Small intestine (tissue), 7 donors: ENCODE measurements at regions not wholly inside any gene's neighbourhood (a gene's known extent, or its start where the extent isn't known, plus 50 kb on each side); places are given as distances from the start of the nearest gene placed in this dataset.

ENCODE experiments used
- DNase-seq, 2 donors: peaks; one replicate each; pipeline versions ENCODE4 v3.0.0 to v3.0.0-alpha.2; 2013
- FAIRE-seq: peaks from 2 replicates; lab custom pipeline; 2012; peaks lifted over from hg19 to GRCh38; lab: Jason Lieb, UNC
- H3K27ac ChIP-seq, 3 donors: one replicate each; pipeline ENCODE4 v1.5.1; 2013; ENCODE audit warnings: low read length in 2 of 3, mild to moderate bottlenecking in 2 of 3, control low read depth in 1 of 3, inconsistent platforms in 1 of 3, low read depth in 1 of 3, moderate library complexity in 1 of 3
- H3K27me3 ChIP-seq, 3 donors: one replicate each; pipeline ENCODE4 v1.6.1; 2013; ENCODE audit warnings: low read length in 3 of 3, inconsistent platforms in 1 of 3; ENCODE audit not compliant: control insufficient read depth in 3 of 3, insufficient read depth in 3 of 3
- H3K36me3 ChIP-seq, 3 donors: one replicate each; pipeline ENCODE4 v1.6.1; 2013; ENCODE audit warnings: low read length in 3 of 3, inconsistent platforms in 1 of 3, low read depth in 1 of 3, mild to moderate bottlenecking in 1 of 3, moderate library complexity in 1 of 3; ENCODE audit not compliant: control insufficient read depth in 3 of 3, insufficient read depth in 2 of 3
- H3K4me1 ChIP-seq, 3 donors: one replicate each; pipeline ENCODE4 v1.6.1; 2013; ENCODE audit warnings: low read length in 2 of 3, inconsistent platforms in 1 of 3, low read depth in 1 of 3, mild to moderate bottlenecking in 1 of 3, moderate library complexity in 1 of 3; ENCODE audit not compliant: control insufficient read depth in 3 of 3, insufficient read depth in 2 of 3
- H3K4me3 ChIP-seq, 3 donors: one replicate each; pipeline ENCODE4 v1.5.1; 2013; ENCODE audit warnings: low read length in 3 of 3, control low read depth in 1 of 3, inconsistent platforms in 1 of 3, low read depth in 1 of 3, mild to moderate bottlenecking in 1 of 3, moderate library complexity in 1 of 3
- H3K9me3 ChIP-seq, 2 donors: one replicate each; pipeline ENCODE4 v1.6.1; 2013; ENCODE audit warnings: low read depth in 1 of 2, low read length in 1 of 2; ENCODE audit not compliant: control insufficient read depth in 2 of 2, insufficient read depth in 1 of 2
- WGBS, 3 donors: extraction: QIAGEN DNeasy Blood & Tissue Kit; methylation state at CpG; one replicate each; pipeline ENCODE4 v1.1.7; 2013; 5-methylcytosine and 5-hydroxymethylcytosine counted together
- donor health status: healthy with polysubstance abuse.
- donor health status: control.
- donor health status: control.
- donor health status: Bipolar disorder and iron deficiency.
- donor health status: healthy.

- Histone ChIP-seq H3K36me3 (no peaks in the 10 kb centered on the region), H3K9me3 (no peaks in the 10 kb centered on the region)
- 59 to 67% (median 65%) methylated on average over 5 of the region's 5 CpGs for WGBS, 3 donors
Measured at GRCh38 chr14:38419579-38419978, 163.7 kb upstream of the CLEC14A start.

GRCh38 chr14:38412654-38413053, 156.8 kb upstream of the CLEC14A start:
- Histone ChIP-seq H3K36me3 (no peaks in the 10 kb centered on the region), H3K27ac (no peak overlapping the region), H3K27me3 (no peaks in the 10 kb centered on the region), H3K9me3 (no peaks in the 10 kb centered on the region), H3K4me1 (no peaks in the 10 kb centered on the region), H3K4me3 (no peak overlapping the region)
- 86 to 94% (median 89%) methylated on average over 8 of the region's 8 CpGs for WGBS, 3 donors
- no peak for FAIRE-seq
- DNase-seq = no peak

More at GRCh38 chr14:38419579-38419978, 163.7 kb upstream of the CLEC14A start:
- Histone ChIP-seq H3K4me1 (no peaks in the 10 kb centered on the region), H3K4me3 (no peak overlapping the region), H3K27me3 (no peaks in the 10 kb centered on the region), H3K27ac (no peak overlapping the region)
- FAIRE-seq (no peak), DNase-seq (no peak)

- Histone ChIP-seq H3K4me1 (no peaks in the 10 kb centered on the region), H3K27me3 (no peaks in the 10 kb centered on the region), H3K27ac (no peak overlapping the region), H3K4me3 (no peak overlapping the region), H3K36me3 (no peaks in the 10 kb centered on the region), H3K9me3 (no peaks in the 10 kb centered on the region)
- WGBS, 3 donors = 86 to 96% (median 90%) methylated on average over 1 of the region's 1 CpG
- DNase-seq (no peak), FAIRE-seq (no peak)
Measured at GRCh38 chr14:38410442-38410841, 154.5 kb upstream of the CLEC14A start.

- Histone ChIP-seq H3K27me3 (no peaks in the 10 kb centered on the region), H3K4me1 (no peaks in the 10 kb centered on the region), H3K27ac (no peak overlapping the region), H3K36me3 (no peaks in the 10 kb centered on the region), H3K9me3 (no peaks in the 10 kb centered on the region), H3K4me3 (no peak overlapping the region)
- FAIRE-seq (no peak), DNase-seq (no peak)
- WGBS, 3 donors = 44 to 52% (median 50%) methylated on average over 2 of the region's 2 CpGs
Measured at GRCh38 chr14:38409071-38409705, 153.3 kb upstream of the CLEC14A start.

- no peak for FAIRE-seq
- H3K27me3 ChIP-seq = no peaks in the 10 kb centered on the region
- WGBS, 3 donors = 82 to 90% (median 87%) methylated on average over 3 of the region's 3 CpGs
- no peaks in the 10 kb centered on the region for H3K9me3 ChIP-seq
- H3K4me1 ChIP-seq = no peaks in the 10 kb centered on the region
- H3K36me3 ChIP-seq = no peaks in the 10 kb centered on the region
- no peak overlapping the region for H3K27ac ChIP-seq
- H3K4me3 ChIP-seq = no peak overlapping the region
- no peak for DNase-seq
Measured at GRCh38 chr14:38405851-38406635, 150.2 kb upstream of the CLEC14A start.

- Histone ChIP-seq H3K27me3 (no peaks in the 10 kb centered on the region), H3K4me1 (no peaks in the 10 kb centered on the region), H3K27ac (no peak overlapping the region), H3K36me3 (no peaks in the 10 kb centered on the region), H3K4me3 (no peak overlapping the region), H3K9me3 (no peaks in the 10 kb centered on the region)
- 75 to 88% (median 80%) methylated on average over 2 of the region's 2 CpGs for WGBS, 3 donors
- DNase-seq = no peak
- no peak for FAIRE-seq
Measured at GRCh38 chr14:38404616-38405015, 148.7 kb upstream of the CLEC14A start.

DNA sequence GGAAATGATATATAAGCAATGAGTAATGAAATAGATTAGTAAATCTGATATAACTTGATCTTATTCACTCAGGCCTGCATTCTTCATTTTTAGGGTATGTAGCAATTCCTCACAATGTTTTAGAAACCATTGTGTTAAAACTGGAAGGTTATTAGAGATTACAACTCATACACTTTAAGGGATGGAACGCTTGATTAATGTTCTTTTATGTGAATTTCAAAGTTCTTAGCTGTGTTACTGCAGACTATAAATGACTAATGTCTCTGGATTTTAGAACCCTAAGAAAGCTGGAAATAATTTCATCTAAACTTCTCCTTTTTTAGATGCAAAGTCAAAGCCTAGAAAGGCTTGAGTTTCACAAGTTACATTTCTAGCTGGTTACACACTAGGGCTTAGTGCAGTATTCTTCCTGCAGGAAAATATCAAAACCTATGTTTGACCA, 148.2 kb upstream of the CLEC14A start:
- FAIRE-seq = no peak

GRCh38 chr14:38400751-38401150, 144.9 kb upstream of the CLEC14A start:
- 36 to 61% (median 53%) methylated on average over 3 of the region's 3 CpGs for WGBS, 3 donors
- DNase-seq (no peak), FAIRE-seq (no peak)
- no peaks in the 10 kb centered on the region for H3K27me3 ChIP-seq
- H3K36me3 ChIP-seq = no peaks in the 10 kb centered on the region
- H3K4me3 ChIP-seq = no peak overlapping the region
- no peaks in the 10 kb centered on the region for H3K9me3 ChIP-seq
- H3K4me1 ChIP-seq = no peaks in the 10 kb centered on the region
- H3K27ac ChIP-seq = no peak overlapping the region

More for the DNA sequence above, 148.2 kb upstream of the CLEC14A start:
- no peak for DNase-seq
- H3K4me3 ChIP-seq = no peak overlapping the region
- H3K4me1 ChIP-seq = no peaks in the 10 kb centered on the region
- H3K27ac ChIP-seq = no peak overlapping the region
- 75 to 92% (median 79%) methylated on average over 1 of the region's 1 CpG for WGBS, 3 donors
- H3K27me3 ChIP-seq = no peaks in the 10 kb centered on the region
- no peaks in the 10 kb centered on the region for H3K36me3 ChIP-seq
- no peaks in the 10 kb centered on the region for H3K9me3 ChIP-seq
